NCI-H524 treated with DMSO at 0.1 percent for 48 hours (cell line): ENCODE measurements at regions not wholly inside any gene's neighbourhood (a gene's known extent, or its start where the extent isn't known, plus 50 kb on each side); places are given as distances from the start of the nearest gene placed in this dataset.
"Not testable (repeated sequence)": the region's sequence is repeated elsewhere in the genome, so short reads cannot be mapped to it uniquely, and the experiment has no call there.

Source experiments
- DNase-seq: peaks from one replicate; lab custom pipeline; 2025; lab: John Stamatoyannopoulos, UW

- DNase-seq = no peak
Measured at GRCh38 chr5:116953251-116953930, 378.8 kb upstream of the SEMA6A start.

- no peak for DNase-seq
Measured at GRCh38 chr5:116951219-116951618, 376.6 kb upstream of the SEMA6A start.

- DNase-seq = peak; percentile 44
Measured at GRCh38 chr5:116947691-116948528, 373.3 kb upstream of the SEMA6A start.

- DNase-seq = not testable (repeated sequence)
Measured at GRCh38 chr5:116945613-116946382, 371.2 kb upstream of the SEMA6A start.

GRCh38 chr5:116944183-116944582 is 369.6 kb upstream of the SEMA6A start:
- DNase-seq = no peak

DNA sequence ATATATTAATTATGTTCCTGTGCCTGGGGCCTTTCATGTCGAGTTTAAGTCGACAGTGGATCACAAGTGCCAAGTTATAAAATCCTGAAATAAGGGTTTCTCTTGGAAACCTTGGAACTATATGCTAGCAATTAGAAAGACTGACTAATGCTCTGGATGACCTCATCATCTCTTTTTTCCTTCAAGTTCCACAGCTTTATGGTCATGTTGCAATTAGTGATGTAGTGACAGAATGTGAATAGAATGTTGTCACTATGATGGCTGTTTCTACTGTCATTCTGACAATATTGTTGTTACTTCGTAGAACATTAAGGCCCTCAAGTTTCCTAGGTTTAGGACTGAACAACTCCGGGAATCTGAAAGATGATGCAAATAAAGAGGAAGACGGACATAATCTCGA is 368.0 kb upstream of the SEMA6A start:
- no peak for DNase-seq

GRCh38 chr5:116939641-116940040 is 365.0 kb upstream of the SEMA6A start:
- peak; percentile 90 for DNase-seq

DNA sequence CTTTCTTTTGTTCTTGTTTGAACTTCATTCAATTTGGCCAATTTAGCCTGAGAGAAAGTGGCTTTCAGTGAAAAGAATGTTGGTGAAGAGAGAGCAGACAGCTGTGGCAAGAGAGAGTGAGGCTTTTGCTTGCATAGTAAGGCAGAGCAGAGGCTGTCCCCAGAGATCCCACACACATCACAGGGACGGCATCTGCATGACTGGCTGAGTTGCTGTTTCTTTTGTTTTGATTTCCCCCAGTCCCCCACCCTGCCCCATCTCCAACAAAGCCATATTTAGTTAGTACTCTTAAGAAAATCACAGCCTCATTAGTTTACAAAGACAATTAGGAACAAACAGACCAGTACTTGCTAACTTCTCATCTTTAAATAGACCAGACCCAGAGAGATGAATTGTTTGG is 363.9 kb upstream of the SEMA6A start:
- peak; percentile 7 for DNase-seq

- DNase-seq = no peak
Measured at GRCh38 chr5:116935561-116936162, 361.0 kb upstream of the SEMA6A start.

GRCh38 chr5:116930616-116931015 is 356.0 kb upstream of the SEMA6A start:
- DNase-seq = no peak

- no peak for DNase-seq
Measured at GRCh38 chr5:116923344-116923743, 348.7 kb upstream of the SEMA6A start.

DNA sequence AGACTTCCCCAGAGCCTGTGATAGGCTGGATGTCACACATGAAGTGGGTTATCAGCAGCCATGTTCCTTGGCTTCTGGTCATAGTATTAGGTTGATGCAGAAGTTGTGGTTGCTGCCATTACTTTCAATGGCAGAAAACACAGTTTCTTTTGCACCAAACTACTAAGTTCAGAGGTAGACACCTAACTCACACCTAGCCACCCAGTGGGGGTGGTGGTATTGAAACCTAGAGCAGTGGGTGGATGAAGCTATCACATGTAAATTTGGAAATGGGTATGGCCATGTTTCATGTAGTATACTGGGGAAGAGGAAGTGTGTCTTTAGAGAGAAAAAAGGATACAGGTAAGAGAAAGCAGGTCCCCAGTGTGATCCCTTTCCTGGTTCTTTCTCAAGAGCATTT is 347.9 kb upstream of the SEMA6A start:
- DNase-seq = no peak

DNA sequence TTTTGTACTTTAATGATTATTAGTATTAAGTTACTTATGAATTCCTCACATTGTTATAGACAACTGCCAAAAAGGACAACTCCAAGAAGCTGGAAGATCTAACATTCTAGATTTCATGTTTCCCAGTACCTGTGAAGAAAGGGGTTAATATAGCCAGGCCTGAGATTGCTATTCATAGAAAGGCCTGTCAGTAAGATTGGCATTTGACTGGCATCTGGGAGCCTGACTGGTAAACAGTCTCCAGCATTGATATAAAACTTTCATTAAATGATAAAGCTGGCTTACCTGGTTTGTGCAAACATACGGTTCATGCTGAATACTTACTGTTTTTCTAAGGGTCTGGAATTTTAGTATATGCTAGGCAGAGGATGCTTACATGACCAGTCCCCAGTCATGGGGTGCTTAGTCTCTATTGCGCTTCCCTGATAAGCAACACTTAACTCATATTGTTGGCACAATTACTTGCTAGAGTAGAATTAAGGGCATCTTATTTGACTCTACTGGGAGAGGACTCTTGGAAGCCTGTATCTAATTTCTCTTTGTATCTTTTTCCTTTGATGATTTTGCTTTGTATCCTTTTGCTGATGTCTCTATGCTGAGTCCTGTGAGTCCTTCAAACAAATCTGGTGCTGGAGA is 340.4 kb upstream of the SEMA6A start:
- no peak for DNase-seq

DNA sequence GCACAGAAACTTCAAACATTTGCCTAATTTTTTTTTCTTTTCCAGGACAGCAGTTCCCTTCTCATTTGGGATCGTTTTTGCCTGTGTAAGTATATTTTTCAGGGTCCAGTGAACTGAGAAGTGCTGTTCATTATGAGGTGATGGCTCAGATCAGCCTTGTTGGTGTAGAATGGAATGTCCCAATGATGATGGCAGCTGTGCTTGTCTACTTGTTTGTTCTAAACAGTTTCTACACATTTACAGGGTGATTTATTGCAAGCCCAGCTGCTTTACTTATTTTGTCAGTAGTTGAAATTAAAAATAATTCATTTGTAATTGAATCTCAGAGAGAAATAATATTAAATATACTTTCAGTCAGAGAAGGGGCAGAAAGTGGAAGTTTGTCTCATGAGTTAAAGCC is 337.6 kb upstream of the SEMA6A start:
- no peak for DNase-seq

- no peak for DNase-seq
Measured at GRCh38 chr5:116911074-116911473, 336.5 kb upstream of the SEMA6A start.

DNA sequence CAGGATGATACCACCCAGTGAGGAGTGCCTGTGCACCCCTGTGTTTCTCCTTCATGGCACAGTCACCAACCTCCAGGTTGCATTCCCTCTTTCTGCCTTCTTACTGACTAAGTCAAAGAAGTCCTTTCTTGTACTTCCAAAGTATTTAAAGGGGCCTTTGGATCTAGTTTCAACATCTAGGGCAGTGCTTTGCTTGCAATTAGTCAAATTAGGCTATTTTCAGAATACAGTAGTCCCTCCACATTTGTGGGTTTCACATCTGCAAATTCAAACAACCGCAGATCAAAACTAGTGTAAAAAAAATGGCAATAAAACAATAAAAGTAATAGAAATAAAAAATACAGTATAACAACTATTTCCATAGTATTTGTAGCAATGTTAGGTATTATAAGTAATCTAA is 333.9 kb upstream of the SEMA6A start:
- no peak for DNase-seq

DNA sequence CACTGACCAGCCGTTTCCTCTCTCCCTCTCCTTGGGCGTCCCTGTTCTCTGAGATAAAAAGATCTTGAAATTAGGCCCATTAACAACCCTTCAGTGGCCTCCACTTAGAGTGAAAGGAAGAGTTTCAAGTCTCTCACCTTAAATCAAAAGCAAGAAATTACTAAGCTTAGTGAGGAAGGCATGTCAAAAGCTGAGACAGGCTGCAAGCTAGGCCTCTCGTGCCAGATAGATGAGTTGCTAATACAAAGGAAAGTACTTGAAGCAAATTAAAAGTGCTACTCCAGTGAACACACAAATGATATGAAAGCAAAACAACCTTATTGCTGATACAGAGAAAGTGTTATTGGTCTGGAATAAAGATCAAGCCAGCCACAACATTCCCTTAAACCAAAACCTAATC is 331.3 kb upstream of the SEMA6A start:
- no peak for DNase-seq

GRCh38 chr5:116900793-116901192 is 326.2 kb upstream of the SEMA6A start:
- no peak for DNase-seq

DNA sequence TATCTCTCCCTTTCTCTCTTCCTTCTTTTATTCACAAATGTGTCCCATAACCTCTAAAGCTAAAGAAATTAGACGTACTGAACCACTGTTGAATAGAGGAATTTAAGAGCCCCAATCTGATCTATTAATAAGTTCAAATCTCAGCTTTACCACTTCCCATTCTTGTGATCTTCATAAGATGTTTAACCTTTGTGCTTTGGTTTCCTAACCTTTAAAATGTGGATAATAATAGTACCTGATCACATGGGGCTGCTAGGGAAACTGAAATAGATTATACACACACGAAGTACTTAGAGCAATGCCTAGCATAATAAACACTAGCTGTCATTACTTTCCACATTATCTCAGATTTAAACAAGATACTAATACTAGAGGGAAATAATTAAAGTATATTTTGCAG is 324.3 kb upstream of the SEMA6A start:
- DNase-seq = no peak

- DNase-seq = no peak
Measured at GRCh38 chr5:116897291-116897690, 322.7 kb upstream of the SEMA6A start.

- DNase-seq = no peak
Measured at GRCh38 chr5:116896001-116896400, 321.4 kb upstream of the SEMA6A start.

DNA sequence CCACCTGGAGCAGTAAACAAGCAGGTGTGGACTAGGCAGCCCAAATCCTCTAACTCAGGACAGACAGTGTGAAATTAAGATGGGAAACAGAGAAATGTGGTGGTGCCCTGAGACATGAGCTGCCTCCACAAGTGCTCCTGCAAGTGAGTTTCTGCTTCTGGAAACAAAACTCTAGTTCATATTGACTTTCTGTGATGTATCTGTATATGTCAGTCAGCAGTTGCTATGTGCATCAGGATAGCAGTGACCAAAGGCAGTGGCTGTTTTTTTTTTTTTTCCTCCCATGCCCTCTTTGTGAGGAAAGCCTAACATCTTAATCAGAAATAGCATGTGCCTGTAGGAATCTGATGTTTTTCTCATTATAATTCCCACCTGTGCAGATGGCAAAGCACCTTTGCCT is 318.4 kb upstream of the SEMA6A start:
- DNase-seq = no peak
